DMS153 (cell line): ENCODE measurements at regions not wholly inside any gene's neighbourhood (a gene's known extent, or its start where the extent isn't known, plus 50 kb on each side); places are given as distances from the start of the nearest gene placed in this dataset.
"Not testable (repeated sequence)": the region's sequence is repeated elsewhere in the genome, so short reads cannot be mapped to it uniquely, and the experiment has no call there.

Source experiments
- DNase-seq: peaks from one replicate; lab custom pipeline; 2025; lab: John Stamatoyannopoulos, UW

DNA sequence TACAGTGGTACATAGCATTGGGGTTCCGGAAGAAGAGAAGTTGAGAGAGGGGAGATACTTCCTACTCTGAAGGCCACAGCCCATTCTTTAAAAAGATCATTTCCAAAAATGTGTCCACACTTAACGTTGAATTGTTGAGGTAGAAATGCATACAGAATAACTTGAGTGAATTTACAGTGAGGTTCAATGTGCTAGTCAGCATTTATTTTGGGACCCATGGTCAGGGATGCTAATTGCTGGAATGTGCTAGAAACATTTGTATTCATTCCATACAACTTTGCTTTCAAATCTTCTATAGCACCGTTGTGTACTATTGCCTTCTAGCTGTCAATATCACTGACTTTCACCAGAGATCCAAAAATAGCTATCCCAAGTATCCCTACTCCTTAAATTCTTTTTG, 325.9 kb downstream of the SATB2 start:
- DNase-seq: no peak

DNA sequence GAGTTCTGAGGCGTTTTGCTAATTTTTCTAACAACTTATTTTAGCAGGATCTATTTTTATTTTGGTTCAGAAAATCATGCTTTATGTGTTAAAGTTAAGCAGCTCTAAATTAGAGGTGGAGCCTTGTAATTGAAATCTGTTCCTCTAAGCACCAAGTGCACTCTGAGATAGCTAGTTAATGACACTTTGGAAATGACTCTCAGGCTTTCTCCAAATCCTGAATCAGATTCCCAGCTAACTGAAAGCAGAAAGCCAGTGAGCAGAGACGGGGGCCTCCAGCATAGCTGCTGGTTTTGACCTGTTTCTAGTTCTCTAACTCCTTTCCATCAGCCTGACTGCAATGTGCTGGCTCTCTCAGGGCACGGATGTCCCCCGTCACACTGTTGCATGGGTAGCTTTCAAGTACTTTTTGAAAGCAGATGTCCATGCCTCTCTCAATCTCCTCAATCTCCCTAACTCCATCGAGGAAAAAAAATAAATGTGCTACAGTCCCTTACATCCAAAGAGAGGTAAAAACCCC, 326.5 kb downstream of the SATB2 start:
- no peak for DNase-seq

DNA sequence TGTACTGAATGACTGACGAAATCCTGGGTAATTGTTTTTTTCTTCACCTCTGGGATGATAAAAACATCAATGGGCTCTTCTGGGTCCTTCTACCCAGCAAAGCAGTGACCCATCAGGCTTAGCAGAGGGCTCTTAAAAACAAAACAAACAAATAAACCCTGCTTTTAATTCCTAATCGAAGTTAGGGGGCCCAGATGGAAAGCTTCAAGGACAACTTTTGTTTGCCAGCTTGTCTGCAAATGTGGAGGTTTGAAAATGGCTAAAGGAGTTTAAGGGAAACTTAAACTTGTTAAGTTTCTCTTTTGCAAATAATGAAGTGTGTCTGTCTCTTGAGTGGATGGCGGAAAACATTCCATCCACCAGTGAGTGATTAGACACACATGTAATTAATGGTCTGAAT, 327.2 kb downstream of the SATB2 start:
- peak; percentile 7 for DNase-seq

DNA sequence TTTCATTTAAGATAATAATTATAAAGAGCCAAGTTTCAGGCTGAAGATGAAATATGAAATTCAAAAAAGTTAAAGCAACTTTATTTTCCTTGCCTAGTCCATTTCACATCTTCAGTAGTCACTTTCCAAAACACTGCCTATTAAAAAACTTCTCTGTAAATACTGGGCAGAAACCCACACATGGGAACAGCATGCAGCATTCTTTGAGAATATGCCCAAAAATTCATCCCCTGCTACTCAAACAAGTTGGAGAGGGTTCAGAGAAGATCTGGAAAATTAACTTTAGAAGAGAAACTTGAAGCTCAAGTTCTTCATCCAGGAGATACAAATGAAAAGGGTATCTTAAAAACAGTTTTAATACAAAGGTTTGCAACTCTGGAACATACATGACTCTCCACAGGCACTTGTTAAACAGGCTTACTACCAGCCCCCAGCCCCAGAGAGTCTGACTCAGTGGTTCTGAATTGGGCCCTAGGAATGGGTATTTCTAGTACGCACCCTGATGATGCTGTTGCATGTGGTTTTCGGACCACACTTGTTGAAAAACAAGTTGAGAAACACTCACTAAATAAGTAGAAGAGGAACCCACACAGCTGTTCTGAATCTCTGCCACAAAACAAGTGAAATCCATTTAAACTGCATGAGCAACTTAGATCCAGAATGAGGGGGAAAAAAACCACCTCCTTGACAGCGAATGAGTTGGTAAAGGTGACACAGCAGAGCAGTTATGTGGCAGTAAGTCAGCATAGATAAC, 329.1 kb downstream of the SATB2 start:
- DNase-seq: no peak

DNA sequence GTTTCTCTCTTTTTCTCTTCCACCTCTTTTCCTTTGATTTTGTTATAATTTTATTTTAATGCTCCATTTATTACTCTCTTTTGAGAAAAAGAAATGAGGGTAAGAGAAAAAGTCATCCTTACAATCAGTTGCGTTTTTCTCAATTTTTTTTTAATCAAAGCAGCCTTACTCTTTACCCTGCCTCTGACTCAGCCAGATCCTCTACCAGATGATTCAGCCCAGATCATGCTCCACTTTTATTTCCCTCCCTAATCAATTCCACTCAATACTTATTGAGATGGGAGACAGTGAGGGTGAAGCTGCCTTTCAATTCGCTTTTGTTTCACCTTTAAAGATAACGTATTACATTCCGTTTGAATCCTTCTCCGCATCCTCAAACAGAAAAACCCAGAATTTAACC, 337.9 kb downstream of the SATB2 start:
- DNase-seq: no peak

DNA sequence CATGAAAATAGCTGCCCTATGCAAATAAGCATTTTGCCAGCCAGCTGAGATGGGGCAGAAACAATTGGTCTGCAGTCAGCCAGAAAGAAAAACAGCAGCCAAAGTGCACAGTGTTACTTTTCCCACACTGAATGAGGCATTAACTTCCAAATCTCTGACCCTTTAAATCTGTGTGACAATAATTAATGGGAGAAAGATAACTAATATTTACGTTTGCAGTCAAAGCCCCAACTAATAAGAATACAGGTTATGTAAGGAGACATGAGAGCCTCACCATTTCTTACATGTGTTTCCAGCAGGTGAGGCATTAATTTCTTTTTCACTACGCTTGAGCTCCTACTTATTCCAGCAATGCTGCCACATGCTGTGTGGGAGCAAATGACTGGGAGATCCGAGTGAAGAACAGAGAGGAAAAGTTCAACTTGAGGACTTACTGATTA, 339.0 kb downstream of the SATB2 start:
- no peak for DNase-seq

DNA sequence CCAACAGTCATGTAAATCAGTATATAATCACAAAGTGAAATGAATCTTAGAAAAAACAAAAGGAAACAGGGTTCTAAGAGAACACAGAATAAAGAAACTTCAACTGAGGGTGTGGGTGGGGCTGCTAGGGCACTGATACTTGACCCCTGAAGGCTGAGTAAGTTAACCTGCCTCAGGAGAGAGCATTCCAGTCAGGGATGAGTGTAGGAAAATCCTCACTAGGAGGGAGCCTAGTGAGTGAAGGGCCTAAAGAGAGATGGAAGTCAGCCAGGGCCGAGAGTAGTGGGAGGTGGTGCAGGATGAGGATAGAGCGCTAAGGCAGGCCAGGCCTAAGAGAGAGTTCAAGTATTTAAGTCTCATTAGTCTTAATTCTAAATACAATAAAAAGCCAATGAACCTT, 342.6 kb downstream of the SATB2 start:
- no peak for DNase-seq

DNA sequence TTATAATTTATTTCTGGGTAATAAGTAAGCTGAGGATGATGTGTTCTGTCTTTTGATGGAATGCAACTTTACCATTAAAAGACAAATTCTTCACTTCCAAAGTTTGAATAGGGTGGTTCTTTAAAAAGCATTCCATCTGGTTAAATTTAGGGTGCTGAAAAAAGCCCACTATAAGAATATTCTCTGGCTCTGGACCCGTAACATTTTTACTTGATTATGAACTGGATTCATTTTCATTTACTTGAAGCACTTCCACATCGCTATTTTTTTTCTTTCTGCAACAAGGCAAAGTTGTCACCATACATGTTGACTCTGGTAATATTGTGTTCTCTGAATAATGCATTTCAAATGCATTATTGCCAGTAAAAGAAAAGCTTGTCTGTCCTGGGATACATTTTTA, 344.6 kb downstream of the SATB2 start:
- DNase-seq: no peak

DNA sequence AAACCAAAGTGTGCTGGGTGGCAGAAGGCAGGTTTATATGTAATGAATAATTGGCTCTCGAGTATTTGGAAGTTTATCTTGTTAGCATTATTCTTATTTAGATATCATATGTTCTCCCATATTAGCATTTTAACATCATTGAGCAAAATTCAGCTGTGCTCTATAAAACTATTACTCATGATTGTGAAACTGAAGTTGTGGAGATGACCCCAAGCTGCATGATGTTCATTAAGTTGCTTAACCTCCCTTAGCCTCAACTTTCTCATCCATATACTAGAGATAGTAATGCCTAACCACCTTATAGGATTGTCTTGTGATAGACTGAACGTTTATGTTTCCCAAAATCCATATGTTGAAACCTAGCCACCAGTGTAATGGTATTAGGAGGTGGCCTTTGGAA, 346.3 kb downstream of the SATB2 start:
- DNase-seq: no peak

DNA sequence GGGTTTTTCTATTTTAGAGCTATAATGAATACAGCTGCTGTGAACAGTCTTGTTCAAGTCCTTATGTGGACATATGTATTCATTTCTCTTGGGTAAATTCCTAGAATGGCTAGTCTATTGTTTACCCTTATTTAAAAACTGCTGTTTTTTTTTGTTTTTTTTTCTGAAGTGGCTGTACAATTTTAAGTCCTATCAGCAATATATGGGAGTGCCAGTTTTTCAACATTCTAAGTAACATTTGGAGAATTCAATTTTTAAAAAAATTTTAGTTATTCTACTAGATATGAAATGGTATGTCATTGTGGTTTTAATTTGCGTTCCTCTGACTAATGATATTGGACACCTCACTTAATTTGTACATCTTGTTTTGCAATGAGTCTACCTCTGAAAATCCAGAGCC, 349.7 kb downstream of the SATB2 start:
- DNase-seq: no peak

DNA sequence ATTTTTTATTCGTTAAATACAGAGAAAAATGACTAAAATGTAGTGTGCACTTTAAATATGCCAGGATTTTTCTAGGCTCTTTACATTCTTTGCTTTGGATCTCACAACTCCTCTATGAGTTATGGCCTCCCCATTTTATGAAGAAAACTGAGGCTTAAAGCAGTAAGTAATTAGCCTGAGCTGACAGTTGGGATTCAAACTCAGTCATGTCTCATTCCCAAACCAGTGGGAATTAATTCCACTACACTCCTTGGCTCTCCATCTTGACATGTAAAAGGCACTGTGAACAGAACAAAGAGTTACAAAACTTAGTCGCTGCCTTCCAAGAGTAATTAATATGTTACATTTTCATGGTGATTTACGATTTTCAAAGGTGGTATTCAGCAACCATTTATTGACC, 351.9 kb downstream of the SATB2 start:
- no peak for DNase-seq

DNA sequence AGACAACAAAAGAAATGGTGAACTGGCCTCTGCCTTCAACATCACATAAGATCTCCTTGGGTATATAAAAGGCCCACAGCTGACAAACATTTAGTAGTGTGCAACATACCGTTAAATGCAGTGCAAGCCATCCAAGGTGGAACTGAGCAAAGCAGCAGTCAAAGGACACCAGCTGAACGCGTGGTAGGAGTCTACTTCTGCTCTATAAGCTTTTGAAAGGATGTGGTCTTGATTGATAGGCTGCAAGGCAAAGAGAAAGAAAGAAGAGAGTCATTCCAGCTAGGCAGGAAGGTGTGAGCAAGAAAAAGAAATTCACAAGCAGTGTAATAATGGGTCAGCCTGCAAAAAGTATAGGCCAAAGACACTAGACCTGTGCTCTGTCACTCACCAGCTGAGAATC, 356.3 kb downstream of the SATB2 start:
- DNase-seq: no peak

DNA sequence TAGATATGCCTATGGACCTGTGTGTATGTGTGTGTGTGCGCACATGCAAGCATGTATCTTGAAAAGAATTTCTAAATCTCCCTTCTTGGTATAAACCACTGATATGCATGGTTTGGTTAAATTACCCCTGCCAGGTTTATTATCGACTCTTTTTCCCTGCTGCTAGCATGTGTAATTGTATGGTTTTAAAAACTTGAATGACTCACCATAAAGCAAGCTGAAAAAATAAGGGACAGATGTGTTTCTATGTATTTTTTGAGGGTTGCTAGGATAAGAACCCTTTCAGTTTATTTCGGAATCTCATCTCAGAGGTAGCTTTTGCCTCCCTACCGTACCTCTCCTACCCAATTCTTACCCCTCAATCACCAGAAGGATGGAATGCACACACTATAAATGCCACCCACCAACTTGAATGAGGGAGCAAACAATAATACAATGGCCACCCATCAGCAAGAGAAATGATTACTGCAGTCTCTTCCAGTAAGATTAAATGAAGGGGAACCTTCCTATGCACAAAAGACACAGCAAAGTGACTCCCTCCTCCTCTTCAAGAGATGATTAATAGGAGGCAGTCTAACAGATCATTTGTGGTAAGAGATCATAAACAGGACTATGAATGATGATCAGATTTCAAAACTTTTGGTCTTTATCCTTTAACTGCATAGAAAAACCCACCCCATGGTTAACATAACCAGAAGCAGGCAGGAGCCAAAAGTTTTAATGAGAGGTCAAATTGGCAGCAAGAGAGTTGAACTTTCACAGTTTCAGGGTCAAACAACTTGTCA, 357.2 kb downstream of the SATB2 start:
- DNase-seq: peak; percentile 70

DNA sequence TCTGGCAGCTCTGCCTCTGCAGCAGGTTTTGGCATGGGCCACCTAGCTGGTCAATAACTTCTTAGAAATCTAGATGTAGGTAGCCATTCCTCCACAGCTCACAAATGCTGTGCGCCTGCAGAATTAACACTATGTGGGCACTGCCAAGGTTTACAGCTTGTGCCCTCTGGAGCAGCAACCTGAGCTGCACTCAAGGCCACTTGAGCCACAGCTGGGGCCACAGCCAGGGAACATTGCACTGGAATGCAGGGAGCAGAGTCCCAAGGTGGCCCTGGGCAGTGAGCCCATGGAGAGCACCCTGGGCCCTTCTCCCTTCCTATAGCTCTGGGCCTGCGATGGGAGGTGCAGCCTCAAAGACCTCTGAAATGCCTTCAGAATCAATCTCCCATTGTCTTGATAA, 365.3 kb downstream of the SATB2 start:
- no peak for DNase-seq

DNA sequence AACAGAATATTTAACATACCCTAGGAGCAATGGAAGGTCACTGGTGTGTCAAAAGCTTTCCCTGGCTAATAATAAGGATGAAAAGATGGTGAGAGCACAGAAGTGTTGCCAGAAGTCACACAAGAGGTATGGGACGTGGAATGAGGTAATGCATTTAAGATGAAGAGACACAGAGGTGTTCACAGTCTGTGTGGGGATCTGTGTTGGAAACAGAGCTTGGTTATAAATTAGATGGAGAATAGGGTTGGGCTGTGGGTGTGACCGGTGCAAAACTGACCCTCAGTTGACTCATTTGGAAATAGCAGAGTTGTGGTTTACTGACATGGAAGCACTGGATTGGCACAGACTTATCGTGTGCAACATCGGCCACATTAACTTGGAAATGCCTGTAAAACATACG, 372.5 kb downstream of the SATB2 start:
- DNase-seq: no peak

DNA sequence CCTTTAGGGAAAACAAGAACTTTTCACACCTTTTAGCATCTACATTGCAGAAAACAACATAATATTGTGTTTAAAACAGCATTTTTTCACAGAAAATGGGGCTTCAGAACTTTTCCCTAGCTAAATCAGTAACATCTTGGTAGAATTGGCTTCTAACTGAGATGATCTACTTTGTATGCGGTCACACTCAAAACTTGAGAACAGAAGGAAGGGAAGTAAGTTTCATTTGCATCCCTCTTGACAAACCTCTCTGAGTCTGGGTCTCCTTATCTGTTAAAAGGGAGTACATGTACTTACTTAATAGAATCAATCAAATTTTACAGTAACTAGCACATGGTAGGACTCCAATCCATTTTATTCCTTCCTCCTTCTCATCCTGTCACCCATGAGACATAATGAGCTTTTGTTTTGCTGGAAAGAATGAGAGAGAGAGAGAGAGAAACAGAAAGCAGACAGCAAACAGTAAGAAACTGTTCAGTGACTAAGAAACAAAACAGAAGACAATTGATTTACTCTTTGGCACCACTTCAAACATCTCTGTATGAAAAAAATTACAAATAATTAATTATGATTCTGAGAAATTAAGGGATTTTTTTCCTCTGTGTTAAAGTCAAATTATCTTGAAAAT, 387.3 kb downstream of the SATB2 start:
- no peak for DNase-seq

DNA sequence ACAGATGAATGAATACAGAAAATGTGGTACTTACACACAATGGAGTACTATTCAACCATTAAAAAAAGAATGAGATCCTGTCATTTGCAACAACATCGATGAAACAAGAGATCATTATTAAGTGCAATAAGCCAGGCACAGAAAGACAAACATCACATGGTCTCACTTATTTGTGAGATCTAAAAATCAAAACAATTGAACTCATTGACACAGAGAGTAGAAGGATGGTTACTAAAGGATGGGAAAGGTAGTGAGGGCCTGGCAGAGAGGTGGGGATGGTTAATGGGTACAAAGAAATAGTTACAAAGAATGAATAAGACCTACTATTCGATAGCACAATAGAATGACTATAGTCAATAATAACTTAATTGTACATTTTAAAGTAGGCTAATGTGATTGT, 393.5 kb downstream of the SATB2 start:
- no peak for DNase-seq

DNA sequence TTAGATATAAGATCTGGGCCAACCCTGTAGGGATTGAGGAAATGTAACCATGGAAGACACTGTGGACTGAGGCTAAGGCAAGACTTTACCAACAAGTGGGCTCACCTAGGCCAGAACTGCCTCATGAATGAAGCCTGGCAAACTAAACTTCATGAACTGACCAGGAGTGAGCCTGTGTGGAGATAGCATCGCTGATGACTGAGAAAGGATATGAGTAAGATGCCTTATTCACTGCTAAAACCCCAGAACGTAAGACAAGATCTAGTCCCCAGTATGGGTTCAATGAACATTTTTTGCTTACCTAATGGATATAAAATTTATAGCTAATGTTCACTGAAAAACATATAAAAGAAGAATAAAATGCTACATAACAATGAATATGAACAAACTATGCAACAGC, 399.8 kb downstream of the SATB2 start:
- DNase-seq: no peak

DNA sequence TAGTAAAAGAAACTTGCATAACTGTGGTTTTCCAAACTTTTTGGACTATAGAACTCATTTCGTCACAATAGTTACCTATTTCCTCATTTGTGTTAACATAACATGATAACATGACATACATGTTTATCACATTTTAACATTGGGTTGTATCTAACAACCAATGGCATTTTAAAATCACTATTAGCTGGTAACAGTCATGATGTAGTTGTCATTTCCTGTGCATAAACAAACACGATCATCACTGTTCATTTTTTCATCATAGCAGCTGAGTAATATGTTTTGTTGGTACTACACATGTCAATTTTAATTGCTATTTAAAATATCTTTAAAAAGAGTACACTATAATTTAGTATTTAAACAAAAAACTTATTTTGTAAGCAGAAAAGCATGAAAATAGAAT, 402.4 kb downstream of the SATB2 start:
- no peak for DNase-seq

DNA sequence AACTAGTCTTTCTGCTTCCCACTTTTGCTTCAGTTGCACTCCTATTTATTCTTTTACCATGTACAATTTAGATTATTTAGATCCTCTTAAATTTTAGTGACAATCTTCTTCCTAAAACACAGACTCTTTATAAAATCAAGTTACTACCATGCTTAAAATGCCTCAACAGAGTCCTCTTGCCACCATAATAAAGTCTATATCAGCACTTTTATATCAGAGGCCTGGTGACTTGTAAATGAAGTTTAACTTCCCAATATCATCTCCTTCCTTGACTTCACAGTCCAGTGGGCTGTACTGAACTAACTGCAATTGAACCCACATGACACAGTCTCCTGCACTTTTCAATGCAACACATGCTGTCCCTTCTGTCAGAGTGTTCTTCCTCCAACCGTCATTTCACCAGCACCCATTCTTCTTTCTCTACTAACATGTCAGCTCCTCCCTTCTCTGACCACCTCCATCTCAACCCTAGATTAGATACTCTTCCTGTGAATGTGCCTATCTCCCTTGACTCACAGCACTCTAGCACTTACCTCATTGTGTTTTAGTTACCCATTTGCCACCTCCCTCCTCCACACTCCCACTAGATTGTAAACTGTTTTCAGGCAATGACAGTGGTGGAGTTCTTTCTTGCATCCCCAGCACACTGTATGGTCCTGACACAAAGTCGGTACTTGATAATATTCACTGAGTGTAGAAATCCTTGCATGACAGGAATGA, 414.9 kb downstream of the SATB2 start:
- DNase-seq: no peak

DNA sequence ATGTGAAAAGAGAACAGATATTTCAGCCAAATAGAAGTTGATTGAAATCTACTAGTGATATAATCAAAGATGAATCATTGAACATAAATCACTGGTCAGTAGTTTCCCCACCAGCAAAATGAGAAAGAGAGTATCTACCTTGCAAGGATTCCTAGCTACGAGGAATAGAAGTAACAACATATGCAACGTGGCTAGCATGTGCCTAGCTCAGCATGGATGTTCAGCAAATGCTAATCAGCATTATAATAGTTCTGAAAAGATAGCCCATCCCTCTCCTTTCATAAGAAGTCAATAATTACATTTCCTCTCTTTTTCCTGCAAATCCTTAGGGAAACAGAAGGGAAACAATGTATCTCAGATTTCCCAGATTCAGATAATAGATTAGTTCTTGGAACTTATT, 417.2 kb downstream of the SATB2 start:
- no peak for DNase-seq

DNA sequence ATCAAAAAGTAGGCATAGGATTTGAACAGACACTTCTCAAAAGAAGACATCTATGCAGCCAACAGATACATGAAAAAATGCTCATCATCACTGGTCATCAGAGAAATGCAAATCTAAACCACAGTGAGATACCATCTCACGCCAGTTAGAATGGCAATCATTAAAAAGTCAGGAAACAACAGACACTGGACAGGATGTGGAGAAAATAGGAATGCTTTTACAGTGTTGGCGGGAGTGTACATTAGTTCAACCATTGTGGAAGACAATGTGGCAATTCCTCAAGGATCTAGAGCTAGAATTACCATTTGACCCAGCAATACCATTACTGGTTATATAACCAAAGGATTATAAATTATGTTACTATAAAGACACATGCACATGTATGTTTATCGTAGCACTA, 424.0 kb downstream of the SATB2 start:
- not testable (repeated sequence) for DNase-seq
